GM18873 (cell line): ENCODE measurements at regions not wholly inside any gene's neighbourhood (a gene's known extent, or its start where the extent isn't known, plus 50 kb on each side); places are given as distances from the start of the nearest gene placed in this dataset.

Experiments
- ATAC-seq: cut with Tn5 transposase; IDR thresholded peaks from one replicate; pipeline ENCODE4 v1.9.1; 2021; ENCODE audit warnings: mild to moderate bottlenecking, moderate library complexity, moderate number of reproducible peaks; ENCODE audit not compliant: unreplicated experiment, low FRiP score

DNA sequence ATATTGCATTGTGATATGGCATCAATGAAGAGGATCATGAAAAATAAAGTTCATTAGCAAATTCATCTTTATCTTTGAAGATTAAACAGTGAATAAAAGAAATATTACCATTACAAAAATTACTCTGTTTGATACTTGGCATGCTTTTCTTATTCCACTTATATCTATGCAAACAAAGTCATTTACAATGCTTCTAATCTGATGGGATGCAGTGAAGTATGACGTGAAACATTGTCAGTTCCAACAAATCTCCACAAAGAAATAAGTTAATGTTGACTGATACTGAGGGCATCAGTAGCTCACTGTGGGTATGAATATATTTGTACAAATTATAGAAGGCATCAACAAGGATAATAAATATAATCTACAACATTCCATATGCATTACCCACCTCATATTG is 672.8 kb upstream of the POT1 start:
- no peak for ATAC-seq

GRCh38 chr7:125599387-125599786 is 669.8 kb upstream of the POT1 start:
- ATAC-seq, result no peak

GRCh38 chr7:125592331-125592730 is 662.7 kb upstream of the POT1 start:
- ATAC-seq, result no peak

GRCh38 chr7:125573126-125573525 is 643.5 kb upstream of the POT1 start:
- no peak for ATAC-seq

- no peak for ATAC-seq
These were observed 642.8 kb upstream of the POT1 start for GRCh38 chr7:125572414-125572813.

DNA sequence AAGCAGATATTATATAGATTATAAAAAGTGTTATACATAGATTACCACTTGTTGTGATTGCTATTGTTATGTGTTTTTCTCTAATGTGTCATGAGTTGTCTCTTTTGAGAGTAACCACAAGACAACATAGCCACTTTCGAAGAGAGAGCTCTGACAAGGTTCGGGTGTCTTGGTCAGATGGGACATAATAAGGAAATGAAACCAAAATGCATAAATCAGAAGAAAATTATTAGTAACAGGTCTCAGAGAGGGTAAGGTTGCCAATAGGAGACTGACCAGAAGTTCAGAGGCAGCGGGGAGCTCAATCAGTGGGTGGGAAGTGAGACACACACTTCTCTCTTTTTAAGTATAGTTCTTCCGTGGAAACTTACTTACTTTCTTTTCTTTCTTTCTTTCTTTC is 639.2 kb upstream of the POT1 start:
- peak; percentile 98 for ATAC-seq

DNA sequence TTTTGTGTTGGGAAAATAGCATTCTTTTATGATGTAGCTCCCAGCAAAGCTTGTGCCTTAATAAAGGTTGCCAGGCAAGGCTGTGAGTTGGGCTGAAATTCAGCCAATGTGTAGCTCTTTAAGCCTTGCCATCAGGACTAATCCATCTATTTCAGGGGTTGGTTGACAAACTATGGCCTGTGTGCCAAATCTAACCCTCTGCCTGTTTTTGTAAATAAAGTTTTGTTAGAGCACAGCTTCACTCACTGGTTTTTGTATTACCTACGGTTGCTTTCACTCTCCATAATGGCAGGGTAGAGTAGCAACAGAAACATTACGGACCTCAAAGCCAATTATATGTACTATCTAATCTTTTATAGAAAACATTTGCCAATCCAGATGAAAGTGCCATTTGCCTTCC is 638.1 kb upstream of the POT1 start:
- no peak for ATAC-seq

DNA sequence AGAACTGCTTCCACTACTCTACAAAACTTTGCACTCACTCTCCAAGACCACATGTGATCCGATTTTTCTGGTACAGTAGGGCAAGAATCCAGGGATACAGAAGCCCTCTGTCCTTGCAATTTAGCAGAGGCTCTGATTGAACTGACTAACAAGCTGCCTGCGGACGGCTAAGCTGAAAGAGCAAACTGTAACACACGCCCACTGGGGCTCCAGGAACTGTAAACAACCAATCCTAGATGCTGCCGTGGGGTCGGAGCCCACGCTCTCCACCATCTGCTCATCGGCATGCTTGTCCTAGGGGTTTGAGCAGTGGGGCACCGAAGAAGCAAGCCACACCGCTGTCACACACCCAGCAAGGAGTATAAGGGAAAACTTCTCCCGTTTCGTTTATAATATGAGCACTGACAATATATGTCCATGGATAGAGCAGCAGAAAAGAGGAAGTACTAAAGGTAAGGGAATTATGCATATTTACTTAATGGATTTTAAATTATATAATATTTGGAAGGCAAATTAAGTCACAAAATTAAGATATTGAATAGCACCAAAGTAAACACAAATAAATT is 634.4 kb upstream of the POT1 start:
- ATAC-seq, result no peak

- ATAC-seq, result no peak
These were observed 633.9 kb upstream of the POT1 start for GRCh38 chr7:125563557-125563956.

- no peak for ATAC-seq
These were observed 631.4 kb upstream of the POT1 start for GRCh38 chr7:125561006-125561405.

- no peak for ATAC-seq
These were observed 630.3 kb upstream of the POT1 start for GRCh38 chr7:125559921-125560320.

DNA sequence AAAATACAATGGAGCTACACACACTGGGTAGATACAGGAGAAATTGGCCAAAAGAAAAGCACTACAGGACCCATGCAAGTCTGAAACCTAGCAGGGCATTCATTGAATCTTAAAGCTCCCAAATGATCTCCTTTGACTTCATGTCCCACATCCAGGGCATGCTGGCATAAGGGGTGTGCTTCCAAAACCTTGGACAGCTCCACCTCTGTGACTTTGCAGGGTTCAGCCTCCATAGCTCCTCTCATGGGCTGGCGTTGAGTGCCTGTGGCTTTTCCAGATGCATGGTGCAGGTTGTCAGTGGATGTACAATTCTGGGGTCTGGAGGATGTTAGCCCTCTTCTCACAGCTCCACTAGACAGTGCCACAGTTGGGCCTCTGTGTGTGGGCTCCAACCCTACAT is 626.3 kb upstream of the POT1 start:
- no peak for ATAC-seq

GRCh38 chr7:125551008-125551407 is 621.4 kb upstream of the POT1 start:
- no peak for ATAC-seq

DNA sequence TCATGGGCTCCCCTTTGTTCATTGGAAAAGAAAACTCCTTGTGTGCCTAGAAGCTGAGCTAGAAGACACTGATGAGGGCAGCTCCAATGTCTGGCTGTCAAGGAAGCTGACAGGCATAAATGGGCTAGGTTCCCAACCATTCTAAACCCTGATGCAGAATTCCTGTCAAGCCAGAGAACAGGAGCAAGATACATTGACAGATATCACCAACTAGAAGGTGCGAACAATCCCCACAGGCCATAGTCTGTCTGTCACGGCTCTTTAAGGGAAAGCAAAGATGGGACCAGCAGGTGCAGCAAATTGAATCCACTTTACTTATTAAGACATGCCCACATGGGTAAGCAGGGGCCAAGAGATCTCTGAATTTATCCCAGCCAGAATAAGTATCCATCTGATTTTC is 617.9 kb upstream of the POT1 start:
- no peak for ATAC-seq

DNA sequence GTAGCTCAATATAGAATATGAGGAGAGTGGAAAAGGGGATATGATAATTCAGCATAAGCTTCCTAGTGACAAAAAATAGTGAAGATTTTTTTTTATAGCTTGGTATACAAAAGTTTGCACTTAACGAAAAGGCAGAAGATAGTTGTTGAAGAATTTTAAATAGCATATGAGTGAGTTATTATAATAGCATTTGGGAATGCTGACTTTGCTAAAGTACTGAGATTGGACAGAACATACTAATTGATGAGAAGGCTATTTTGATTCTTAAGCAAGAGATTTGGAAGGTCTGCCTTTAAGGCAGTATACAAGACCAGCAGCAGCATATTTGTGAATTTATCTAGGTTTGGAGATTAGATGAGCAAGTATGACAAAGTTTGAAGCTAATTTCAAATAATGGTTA is 600.9 kb upstream of the POT1 start:
- ATAC-seq, result no peak

DNA sequence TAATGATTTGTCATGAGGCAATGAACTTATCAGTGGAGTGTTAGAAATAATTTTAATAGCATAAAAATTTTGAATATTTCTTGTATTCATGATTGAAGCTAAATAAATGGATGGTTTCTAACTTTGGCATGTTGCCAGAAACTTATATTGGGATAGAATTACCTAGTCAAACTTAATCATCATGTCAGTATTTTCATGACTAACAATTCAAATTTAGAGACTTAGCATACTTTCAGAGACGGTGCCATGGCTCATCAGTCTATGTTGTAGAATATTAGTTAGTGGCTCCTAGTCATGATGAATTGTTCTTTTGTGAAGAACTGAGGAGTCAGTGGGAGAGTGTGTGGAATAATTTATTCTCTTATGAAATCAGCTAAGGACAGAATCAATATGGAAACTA is 599.6 kb upstream of the POT1 start:
- ATAC-seq, result no peak

DNA sequence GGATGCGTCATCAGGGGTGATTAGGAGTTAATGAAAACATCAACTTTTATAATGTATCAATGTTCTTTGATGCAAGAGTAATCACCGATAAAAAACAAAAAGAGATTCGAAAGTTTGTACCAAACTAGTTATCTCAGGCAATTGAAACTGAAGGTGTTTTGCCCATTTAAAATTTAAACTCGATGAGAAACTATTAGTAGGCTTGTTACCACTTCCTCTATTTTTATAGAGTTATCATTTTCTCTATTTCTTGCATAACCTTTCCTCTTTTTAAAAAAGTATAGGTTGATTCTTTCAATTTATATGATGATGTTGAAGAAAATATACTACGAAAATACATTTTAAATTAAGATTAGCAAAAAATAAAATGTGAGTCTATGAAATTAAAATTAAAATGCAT is 597.3 kb upstream of the POT1 start:
- ATAC-seq, result no peak

DNA sequence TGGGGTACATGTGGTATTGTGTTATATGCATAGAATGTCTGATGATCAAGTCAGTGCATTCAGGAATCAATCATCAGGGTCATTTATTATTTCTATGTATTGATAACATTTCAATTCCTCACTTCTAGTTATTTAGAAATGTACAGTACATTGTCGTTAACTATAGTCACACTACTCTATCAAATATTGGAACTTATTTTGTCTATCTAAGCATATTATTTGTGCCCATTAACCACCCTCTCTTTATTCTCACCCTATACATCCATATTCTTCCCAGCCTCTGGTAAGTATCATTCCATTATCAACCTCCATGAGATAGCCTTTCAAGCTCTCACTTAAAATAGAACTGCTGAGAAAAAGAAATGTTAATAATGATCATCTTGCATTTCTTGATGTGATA is 596.5 kb upstream of the POT1 start:
- no peak for ATAC-seq

DNA sequence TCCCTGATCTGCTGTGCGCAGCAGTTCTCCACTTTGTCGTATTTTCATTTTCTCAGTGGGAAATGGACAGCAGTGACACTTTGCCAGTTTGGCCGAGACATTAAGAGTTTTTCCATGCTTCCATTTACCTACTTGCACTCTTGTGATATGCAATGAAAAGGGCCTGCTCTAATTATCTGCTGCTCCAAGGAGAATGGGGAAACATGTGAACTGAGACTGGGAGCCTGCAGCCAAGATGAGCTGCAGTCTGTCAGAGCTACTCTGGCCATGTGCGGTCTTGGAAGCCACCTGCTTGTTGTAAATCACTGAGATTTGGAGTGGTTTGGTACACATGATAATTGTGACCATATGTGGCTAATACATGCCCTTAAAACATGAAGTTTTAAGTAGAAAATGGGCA is 586.6 kb upstream of the POT1 start:
- ATAC-seq, result no peak

DNA sequence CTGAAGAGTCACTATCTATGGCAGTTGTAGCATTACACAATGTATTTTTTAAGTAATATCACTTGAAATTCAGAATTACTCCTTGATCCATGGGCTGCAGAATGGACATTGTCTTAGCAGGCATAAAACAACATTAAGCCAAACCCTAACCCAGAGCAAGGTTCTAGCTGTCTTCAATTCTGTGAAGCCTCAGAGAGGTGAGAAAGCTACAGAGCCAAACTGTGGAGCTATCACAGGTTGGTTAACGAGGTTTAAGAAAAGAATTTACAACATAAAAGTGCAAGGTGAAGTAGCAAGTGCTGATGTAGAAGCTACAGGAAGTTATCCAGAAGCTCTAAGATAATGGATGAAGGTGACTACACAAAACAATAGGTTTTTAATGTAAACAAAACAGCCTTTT is 582.7 kb upstream of the POT1 start:
- no peak for ATAC-seq

DNA sequence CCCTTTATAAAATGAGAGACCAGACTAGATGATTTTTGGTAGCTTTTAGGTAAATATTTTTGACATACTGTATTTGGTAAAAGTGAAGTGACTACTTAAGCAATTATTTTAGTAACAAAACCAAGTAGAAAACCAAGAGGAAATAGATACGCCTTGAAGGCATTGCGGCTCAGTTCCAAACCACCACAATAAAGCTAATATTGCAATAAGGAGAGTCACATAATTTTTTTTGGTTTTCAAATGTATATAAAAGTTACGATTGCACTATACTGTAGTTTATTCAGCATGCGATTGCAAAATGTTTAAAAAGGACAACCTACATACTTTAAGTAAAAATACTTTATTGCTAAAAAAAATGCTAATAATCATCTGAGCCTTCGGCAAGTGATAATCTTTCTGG is 581.7 kb upstream of the POT1 start:
- no peak for ATAC-seq

DNA sequence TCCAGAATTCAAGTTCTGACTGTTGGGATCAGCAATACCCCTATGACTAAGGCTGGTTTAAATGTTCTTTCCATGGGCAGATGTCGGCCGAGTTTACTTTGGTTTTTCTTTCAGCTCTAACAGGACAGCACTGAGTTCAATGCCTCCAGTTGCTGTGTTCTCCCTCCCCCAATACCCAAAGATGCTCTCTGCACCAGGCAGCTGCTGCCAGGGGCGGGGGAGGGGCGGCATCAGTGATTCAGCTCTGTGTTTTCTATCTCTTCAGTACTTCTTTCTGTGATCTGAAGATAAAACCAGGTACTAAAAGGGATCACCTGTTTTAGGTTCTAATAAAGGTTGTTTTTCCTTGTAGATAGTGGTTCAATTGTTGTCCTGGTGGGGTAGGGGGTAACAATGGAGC is 576.7 kb upstream of the POT1 start:
- no peak for ATAC-seq

- no peak for ATAC-seq
These were observed 575.2 kb upstream of the POT1 start for GRCh38 chr7:125504848-125505247.
